ENCODE measurements at regions not wholly inside any gene's neighbourhood (a gene's known extent, or its start where the extent isn't known, plus 50 kb on each side); places are given as distances from the start of the nearest gene placed in this dataset.

DNA sequence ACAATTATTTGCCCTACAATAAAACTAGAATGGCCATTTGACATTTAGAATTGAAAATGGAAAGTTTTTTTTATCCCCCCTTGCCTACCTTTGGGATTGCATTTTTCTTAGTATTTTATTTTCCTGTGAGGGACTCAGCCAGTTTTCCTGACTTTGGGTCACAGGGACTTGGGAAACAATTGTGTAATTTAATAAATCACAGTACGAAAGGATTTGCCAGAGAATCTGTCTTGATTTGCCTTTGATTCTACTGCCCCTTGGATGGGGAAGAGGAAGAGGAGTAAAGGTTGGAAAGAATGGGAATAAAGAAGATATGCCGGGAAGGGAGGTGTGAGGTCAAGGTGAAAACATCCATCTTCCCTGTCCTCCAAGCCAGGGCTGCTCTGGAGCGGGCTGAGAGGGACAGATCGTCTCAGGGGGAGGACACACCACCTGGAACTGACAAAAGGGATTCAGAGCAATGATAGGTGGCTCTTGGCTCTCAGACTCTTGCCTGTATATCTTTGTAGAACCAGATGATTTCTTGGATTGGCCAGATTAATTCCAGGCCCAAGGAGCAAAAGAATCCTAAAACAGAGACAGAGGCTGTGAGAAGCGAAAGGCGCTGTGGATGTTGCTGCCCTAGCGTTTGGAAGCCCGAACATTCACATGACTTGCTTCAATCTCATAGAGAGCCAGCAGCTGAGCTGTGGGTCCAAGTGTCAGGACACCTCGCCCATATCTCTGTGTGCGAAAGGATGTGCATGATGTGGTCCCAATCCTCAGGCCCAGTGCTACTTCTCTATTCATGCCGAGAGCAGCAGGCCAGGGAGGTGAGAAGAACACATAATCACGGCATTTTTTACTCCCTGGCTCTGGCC is 50.3 kb upstream of the ZEB1 start:
- Histone ChIP-seq H3K27me3 (no peaks in the 10 kb centered on the region), H3K9me3 (no peaks in the 10 kb centered on the region)

More for the DNA sequence above, 50.3 kb upstream of the ZEB1 start:
- DNase-seq = no peak
- H3K36me3 ChIP-seq = no peaks in the 10 kb centered on the region
- H3K4me3 ChIP-seq = no peak overlapping the region

Data from MG63 (cell line).